HG02759 (cell line): ENCODE measurements at regions not wholly inside any gene's neighbourhood (a gene's known extent, or its start where the extent isn't known, plus 50 kb on each side); places are given as distances from the start of the nearest gene placed in this dataset.
"Not testable (repeated sequence)": the region's sequence is repeated elsewhere in the genome, so short reads cannot be mapped to it uniquely, and the experiment has no call there.

Source experiments
- ATAC-seq: cut with Tn5 transposase; IDR thresholded peaks from one replicate; pipeline ENCODE4 v1.9.1; 2021; ENCODE audit warnings: mild to moderate bottlenecking, moderate library complexity; ENCODE audit not compliant: unreplicated experiment

DNA sequence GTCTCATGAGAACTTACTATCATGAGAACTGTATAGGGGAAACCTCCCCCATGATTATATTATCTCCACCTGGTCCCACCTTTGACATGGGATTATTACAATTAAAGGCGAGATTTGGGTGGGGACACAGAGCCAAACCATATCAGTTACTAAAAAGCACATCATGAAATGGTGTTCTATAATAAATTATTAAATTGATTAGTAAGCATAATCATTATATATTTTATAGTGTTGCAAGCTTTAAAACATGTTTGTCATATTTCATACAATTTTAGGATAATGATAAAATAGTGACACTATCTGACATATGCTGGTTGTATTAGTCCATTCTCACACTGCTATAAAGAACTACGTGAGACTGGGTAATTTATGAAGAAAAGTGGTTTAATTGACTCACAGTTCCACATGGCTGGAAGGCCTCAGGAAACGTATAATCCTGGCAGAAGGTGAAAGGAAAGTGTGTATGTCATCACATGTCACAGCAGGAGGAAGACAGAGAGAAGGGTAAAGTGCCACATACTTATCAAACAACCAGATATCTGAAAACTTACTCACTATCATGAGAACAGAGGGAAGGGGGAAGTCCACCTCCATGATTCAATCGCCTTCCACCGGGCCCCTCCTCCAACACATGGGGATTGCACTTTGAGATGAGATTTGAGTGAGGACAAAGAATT is 539.2 kb upstream of the OLFM3 start:
- ATAC-seq, result no peak

DNA sequence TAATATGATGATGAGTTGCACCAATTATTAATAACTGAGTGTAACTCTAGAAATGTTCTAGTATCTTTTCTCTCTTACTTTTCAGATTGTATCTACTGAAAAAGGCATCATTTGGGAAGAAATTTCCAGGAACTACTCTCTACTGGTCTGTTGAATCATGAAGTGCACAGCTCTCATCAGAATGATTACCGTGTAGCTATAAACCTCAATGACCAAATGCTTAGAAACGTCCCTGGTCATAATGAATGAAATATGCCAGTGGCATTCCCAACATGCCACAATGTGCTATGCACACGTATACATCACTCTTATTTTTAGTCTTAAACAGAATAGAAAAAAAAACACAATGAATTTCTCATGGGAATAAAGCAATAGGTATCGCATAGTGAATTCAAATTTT is 534.3 kb upstream of the OLFM3 start:
- ATAC-seq, result no peak

DNA sequence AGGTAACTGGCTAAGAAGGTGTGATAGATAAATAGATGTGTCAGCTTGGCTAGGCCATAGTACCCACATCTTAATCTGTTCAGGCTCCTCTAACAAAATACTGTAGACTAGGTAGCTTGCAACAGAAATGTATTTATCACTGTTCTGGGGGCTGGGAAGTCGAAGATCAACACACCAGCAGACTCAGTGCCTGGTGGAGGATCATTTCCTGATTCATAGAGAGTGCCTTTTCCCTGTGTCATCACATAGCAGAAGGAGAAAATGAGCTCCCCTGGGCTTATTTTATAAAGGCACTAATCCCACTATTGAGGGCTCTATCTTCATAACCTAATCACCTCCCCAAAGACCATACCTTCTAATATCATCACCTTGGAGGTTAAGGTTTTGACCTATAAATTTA is 532.7 kb upstream of the OLFM3 start:
- ATAC-seq, result no peak

DNA sequence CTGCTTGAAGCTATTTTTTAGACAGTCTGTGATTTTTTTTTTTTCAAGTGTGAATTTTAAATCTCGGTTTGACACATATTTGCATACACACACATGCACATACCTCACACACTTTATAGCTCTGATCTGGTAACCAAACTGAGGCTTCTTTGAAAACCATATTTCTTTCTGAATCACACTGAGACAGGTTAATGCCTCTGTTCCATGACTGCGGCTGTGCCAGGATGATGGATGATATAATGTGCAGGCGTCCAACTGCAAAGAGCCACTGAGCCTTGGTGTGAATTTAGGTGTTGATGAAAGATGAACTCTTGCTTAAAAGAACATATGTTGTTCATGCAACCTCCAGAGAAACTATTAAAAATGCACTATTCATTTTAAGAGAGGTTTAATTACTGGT is 504.0 kb upstream of the OLFM3 start:
- ATAC-seq, result no peak

DNA sequence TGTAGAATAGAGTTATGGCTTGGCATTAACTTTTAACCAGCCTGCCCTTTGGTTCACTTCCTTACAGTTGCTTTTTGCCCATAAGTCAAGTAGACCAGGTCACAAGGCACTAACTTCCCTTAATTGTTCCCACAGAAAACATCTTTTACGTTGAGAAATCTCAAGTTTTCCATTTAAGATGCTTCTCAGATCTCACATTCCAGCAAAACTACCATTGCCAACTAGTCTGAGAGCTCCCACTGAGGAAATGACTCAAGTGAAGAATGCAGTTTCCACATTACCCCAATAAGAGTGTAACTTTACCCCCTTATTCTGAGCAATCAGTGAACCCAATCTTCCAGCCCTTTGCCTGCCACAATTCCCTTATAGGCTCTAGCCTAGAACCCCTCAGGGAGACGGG is 502.2 kb upstream of the OLFM3 start:
- no peak for ATAC-seq

DNA sequence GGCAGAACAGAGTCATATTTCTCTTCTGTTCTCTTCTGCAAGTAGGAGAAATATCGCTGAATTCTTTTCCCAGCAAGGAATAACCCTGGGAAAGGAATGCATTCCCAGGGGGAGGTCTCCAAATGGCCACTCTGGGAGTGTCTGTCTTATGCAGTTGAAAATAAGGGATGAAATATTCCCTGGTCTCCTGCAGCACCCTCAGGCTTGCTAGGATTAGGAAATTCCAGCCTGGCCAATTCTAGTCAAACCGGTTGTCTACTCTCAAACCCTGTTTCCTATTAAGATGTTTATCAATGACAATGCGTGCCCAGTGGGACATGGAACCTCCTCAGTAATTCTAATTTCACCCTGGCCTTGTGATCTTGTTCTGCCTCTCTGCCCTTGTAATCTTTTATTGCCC is 501.1 kb upstream of the OLFM3 start:
- not testable (repeated sequence) for ATAC-seq

DNA sequence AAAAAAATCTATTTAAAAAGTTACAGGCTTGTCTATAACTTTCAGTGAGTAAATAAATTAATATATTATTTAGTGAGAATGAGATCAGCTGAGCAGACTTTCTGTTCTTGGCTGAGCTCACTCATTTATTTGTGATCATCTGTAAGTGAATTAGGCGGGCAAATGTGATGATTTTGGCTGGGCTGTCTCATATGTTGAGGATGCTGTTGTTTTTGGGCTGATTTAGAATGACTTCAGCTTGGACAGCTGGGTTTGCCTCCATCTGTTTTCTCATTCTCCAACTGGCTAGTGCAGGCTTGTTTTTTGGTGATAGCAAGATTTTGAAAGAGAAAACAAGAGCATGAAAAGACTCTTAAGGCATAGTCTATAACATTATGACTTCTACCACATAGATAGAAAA is 475.8 kb upstream of the OLFM3 start:
- ATAC-seq, result no peak

DNA sequence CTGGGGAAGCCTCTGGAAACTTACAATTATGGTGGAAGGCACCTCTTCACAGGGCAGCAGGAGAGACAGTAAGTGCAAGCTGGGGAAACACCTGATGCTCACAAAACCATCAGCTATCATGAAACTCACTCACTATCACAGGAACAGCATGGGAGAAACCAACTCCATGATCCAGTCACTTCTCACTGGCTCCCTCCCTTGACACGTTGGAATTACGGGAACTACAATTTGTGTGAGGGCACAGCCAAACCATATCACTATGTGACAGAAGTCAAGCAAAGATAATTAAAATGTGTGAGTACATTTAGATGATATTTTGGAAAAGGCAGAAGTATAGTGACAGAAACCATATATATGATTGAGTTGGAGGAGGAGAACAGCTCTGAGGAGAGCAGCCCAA is 474.0 kb upstream of the OLFM3 start:
- ATAC-seq, result no peak

DNA sequence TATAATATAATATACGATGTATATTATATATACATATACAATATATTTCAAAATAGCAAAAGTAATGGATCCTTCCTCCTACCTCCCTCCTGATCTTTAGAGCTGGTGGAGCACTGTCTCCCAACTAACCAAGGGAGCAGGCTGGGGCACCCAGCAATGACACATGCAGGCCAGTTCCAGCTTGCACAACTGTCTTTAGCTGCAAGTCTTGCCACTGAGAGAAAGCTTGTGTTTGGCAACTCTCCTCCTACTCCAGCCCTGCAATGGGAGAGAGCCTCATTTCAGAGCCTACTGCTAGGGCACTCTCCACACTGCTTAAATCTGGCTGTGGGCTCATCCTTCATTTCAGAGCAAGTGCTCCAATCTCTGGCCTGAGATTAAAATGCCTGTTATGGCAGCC is 469.8 kb upstream of the OLFM3 start:
- no peak for ATAC-seq

DNA sequence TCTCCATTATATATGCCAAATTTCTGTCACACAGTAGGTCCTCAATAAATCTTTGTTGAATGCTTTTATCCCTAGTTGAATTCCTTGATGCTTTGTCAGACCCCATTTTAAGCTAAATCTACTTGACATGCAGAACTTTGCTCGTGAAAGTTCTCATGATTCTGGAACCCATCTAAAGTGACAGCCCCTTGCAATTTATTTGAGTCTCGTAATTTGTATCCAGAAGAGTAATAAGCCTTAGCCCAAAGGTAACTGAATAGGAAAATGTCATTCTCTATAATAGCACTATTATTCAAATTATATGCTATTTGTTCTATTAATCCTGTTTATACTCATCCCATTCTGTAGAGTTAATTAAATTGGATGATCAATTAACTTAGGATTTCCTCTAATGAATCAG is 466.6 kb upstream of the OLFM3 start:
- ATAC-seq, result no peak

DNA sequence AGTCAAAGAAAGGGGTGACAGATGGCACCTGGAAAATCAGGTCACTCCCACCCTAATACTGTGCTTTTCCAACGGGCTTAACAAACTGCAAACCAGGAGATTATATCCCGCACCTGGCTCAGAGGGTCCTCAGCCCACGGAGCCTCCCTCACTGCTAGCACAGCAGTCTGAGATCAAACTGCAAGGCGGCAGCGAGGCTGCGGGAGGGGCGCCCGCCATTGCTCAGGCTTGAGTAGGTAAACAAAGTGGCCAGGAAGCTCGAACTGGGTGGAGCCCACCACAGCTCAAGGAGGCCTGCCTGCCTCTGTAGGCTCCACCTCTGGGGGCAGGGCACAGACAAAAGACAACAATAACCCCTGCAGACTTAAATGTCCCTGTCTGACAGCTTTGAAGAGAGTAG is 445.6 kb upstream of the OLFM3 start:
- ATAC-seq, result not testable (repeated sequence)

DNA sequence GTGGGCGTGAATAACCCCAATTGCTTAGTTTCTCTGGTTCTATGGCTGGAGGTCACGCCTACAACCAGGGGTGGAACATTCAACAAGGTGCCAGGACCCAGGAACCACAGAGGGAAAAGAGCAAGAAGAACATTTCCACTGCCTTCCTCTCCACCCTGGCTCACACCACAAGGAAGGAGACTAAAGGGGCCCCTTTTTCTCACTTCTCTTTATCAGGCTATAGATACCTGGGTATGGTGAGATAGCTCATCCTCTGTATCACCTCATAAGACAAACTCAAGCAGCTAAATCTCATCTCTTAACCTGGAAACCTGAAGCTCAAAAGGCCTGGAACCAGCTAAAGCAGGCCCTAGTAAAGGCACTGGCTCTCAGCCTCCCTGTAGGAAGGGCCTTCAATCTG is 438.8 kb upstream of the OLFM3 start:
- no peak for ATAC-seq

DNA sequence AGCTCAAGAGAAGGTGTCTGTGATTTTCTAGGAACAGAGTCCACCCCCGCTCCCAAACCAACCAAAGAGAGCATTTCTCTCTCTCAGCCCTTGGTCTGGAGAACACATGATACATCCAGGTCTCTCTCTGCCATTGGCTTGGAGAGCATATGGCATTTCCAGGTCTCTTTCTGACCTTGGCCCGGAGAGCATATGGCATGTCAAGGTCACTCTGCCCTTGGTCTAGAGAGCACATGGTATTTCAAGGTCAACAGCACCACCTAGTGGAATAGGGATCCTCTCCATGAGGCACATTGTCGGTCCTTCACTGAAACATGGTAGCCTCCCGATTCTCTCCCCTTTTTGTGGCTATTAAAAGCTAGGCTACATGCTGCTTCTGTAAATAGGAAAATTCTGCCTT is 437.7 kb upstream of the OLFM3 start:
- peak; percentile 67 for ATAC-seq

DNA sequence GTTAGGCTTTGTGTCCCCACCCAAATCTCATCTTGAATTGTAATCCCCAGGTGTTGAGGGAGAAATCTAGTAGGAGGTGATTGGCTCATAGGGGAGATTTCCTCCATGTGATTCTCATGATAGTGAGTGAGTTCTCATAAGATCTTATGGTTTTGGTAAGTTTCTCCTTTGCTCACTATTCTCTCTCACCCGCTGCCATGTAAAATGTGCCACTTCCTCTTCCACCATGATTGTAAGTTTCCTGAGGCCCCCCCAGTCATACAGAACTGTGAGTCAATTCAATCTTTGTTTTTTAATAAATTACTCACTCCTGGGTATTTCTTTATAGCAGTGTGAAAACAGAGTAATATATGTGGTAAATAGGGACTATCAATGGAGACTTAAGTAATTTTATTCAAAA is 434.5 kb upstream of the OLFM3 start:
- no peak for ATAC-seq

DNA sequence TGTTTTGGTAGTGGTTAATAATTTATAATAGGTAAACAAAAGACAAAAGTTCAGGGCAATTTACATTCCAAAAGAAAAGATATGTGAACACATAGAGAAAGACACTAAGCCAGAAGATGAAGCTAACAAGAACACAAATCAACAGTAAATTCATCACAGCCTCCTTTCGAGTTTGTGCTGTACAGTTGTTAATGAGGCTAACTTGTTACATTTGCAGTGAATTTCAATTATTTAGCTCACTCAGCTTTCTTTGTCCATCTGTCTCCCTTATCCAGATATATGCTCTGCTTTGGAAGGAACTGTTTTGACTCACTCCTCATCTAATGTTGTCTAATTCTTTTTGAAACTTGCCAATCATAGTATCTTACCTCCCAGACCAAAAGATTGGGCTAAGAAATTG is 423.3 kb upstream of the OLFM3 start:
- ATAC-seq, result no peak
